IMR-90 (cell line): ENCODE measurements at regions not wholly inside any gene's neighbourhood (a gene's known extent, or its start where the extent isn't known, plus 50 kb on each side); places are given as distances from the start of the nearest gene placed in this dataset.

Experiments
- ATAC-seq: fragments of 200-7000 bp; cut with Tn5 transposase; 2 replicates; pipeline ENCODE4 v1.9.1; 2020; ENCODE audit warnings: low read depth, mild to moderate bottlenecking, moderate library complexity
- BruUV-seq: library from RNA; stranded (reverse); fragments of 400-500 nt; replicated peaks from 2 replicates; lab custom pipeline; 2021; lab: Mats Ljungman, UMichigan
- CTCF ChIA-PET: fragments of 300-600 bp; formaldehyde crosslinking; extraction: SDS; loops from one replicate; lab custom pipeline; 2021; ENCODE audit warnings: antibody characterized with exemption; lab: Yijun Ruan, JAX
- POLR2A ChIA-PET: fragments of 300-600 bp; sonication (Branson Sonifier 250); formaldehyde crosslinking; loops from one replicate; lab custom pipeline; 2022; ENCODE audit warnings: antibody characterized with exemption; ENCODE audit not compliant: unreplicated experiment; lab: Charles Lee
- DNase-seq: peaks from one replicate; pipeline ENCODE4 v3.0.0; 2013
- H2AFZ ChIP-seq: replicated peaks from 2 replicates; pipeline ENCODE3; 2013; ENCODE audit warnings: low read length, mild to moderate bottlenecking; ENCODE audit not compliant: poor library complexity
- H2AK5ac ChIP-seq: 2 replicates; pipeline ENCODE4 v1.6.1; 2013; ENCODE audit warnings: low read depth, low read length, inconsistent platforms
- H2AK9ac ChIP-seq: replicated peaks from 2 replicates; pipeline ENCODE3; 2013; ENCODE audit warnings: mild to moderate bottlenecking, low read depth, low read length, moderate library complexity; ENCODE audit not compliant: poor library complexity
- H2BK120ac ChIP-seq: 2 replicates; pipeline ENCODE4 v1.6.1; 2013; ENCODE audit warnings: low read depth, low read length, inconsistent platforms
- H2BK15ac ChIP-seq: 3 replicates; pipeline ENCODE4 v1.6.1; 2013; ENCODE audit warnings: low read depth, low read length, inconsistent platforms
- H2BK20ac ChIP-seq: 2 replicates; pipeline ENCODE4 v1.6.1; 2013; ENCODE audit warnings: low read depth, mild to moderate bottlenecking, inconsistent platforms, low read length, moderate library complexity
- H2BK5ac ChIP-seq: 2 replicates; pipeline ENCODE4 v1.6.1; 2013; ENCODE audit warnings: mild to moderate bottlenecking, low read depth, low read length, inconsistent platforms; ENCODE audit not compliant: poor library complexity, severe bottlenecking
- H3K14ac ChIP-seq: replicated peaks from 2 replicates; pipeline ENCODE4 v1.6.1; 2013; ENCODE audit warnings: low read depth, low read length, inconsistent platforms
- H3K18ac ChIP-seq: 2 replicates; pipeline ENCODE4 v1.6.1; 2013; ENCODE audit warnings: low read depth, low read length, control low read depth
- H3K23ac ChIP-seq: 2 replicates; pipeline ENCODE4 v1.6.1; 2013; ENCODE audit warnings: low read depth, low read length, inconsistent platforms
- H3K27ac ChIP-seq: 2 replicates; pipeline ENCODE4 v1.5.1; 2013; ENCODE audit warnings: mild to moderate bottlenecking, control low read depth, low read length; ENCODE audit not compliant: insufficient read depth
- H3K27me3 ChIP-seq: 2 replicates; pipeline ENCODE4 v1.6.1; 2013; ENCODE audit warnings: low read length; ENCODE audit not compliant: control insufficient read depth, insufficient read depth
- H3K36me3 ChIP-seq: 2 replicates; pipeline ENCODE4 v1.6.1; 2013; ENCODE audit warnings: low read length, mixed read lengths; ENCODE audit not compliant: control insufficient read depth, insufficient read depth
- H3K4ac ChIP-seq: 2 replicates; pipeline ENCODE4 v1.6.1; 2013; ENCODE audit warnings: low read depth, low read length, inconsistent platforms
- H3K4me1 ChIP-seq: 2 replicates; pipeline ENCODE4 v1.6.1; 2013; ENCODE audit warnings: low read length, mixed read lengths; ENCODE audit not compliant: control insufficient read depth, insufficient read depth
- H3K4me2 ChIP-seq: 2 replicates; pipeline ENCODE4 v1.6.1; 2013; ENCODE audit warnings: low read depth, mild to moderate bottlenecking, control low read depth, low read length, moderate library complexity
- H3K4me3 ChIP-seq: 2 replicates; pipeline ENCODE4 v1.5.1; 2013; ENCODE audit warnings: low read depth, mild to moderate bottlenecking, control low read depth, low read length, moderate library complexity; ENCODE audit not compliant: insufficient read depth
- H3K56ac ChIP-seq: 2 replicates; pipeline ENCODE4 v1.6.1; 2013; ENCODE audit warnings: low read length, inconsistent platforms; ENCODE audit not compliant: insufficient read depth; ENCODE audit errors: extremely low read depth
- H3K79me1 ChIP-seq, 2 experiments: 2 replicates each; pipeline ENCODE4 v1.6.1; 2013; ENCODE audit warnings: low read length in 2 of 2, inconsistent platforms in 1 of 2, low read depth in 1 of 2
- H3K9ac ChIP-seq: 2 replicates; pipeline ENCODE4 v1.6.1; 2013; ENCODE audit warnings: low read depth, low read length, control low read depth
- H3K9me1 ChIP-seq: 2 replicates; pipeline ENCODE4 v1.6.1; 2013; ENCODE audit warnings: low read length, inconsistent platforms; ENCODE audit not compliant: insufficient read depth
- H3K9me3 ChIP-seq: 2 replicates; pipeline ENCODE4 v1.6.1; 2013; ENCODE audit warnings: low read length; ENCODE audit not compliant: control insufficient read depth, insufficient read depth
- H4K20me1 ChIP-seq: 2 replicates; pipeline ENCODE4 v1.6.1; 2013; ENCODE audit warnings: low read length, inconsistent platforms; ENCODE audit not compliant: insufficient read depth
- H4K5ac ChIP-seq: 2 replicates; pipeline ENCODE4 v1.6.1; 2013; ENCODE audit warnings: mild to moderate bottlenecking, low read depth, low read length, control low read depth
- H4K8ac ChIP-seq, 2 experiments: 2 replicates each; pipeline ENCODE4 v1.6.1; 2013; ENCODE audit warnings: low read depth in 2 of 2, low read length in 2 of 2, control low read depth in 1 of 2, inconsistent platforms in 1 of 2
- H4K91ac ChIP-seq: 2 replicates; pipeline ENCODE4 v1.6.1; 2013; ENCODE audit warnings: low read depth, low read length, inconsistent platforms; ENCODE audit not compliant: insufficient read depth
- CEBPB ChIP-seq: IDR thresholded peaks from 2 replicates; pipeline ENCODE4 v1.6.1; 2012; ENCODE audit warnings: low read depth, low read length, improper control_type of control experiment
- CHD1 ChIP-seq: IDR thresholded peaks from 2 replicates; pipeline ENCODE4 v1.6.1; 2012; ENCODE audit warnings: low read depth, low read length, improper control_type of control experiment
- MAZ ChIP-seq: IDR thresholded peaks from 2 replicates; pipeline ENCODE4 v1.6.1; 2012; ENCODE audit warnings: low read depth, mild to moderate bottlenecking, low read length, improper control_type of control experiment, moderate library complexity, borderline replicate concordance
- WGBS, 2 experiments: methylation state at CpG; one replicate each; pipeline versions ENCODE4 v1.1.5 to v1.1.7; 2013; ENCODE audit warnings: missing lambda C conversion rate in 2 of 2; ENCODE audit not compliant: insufficient read length in 1 of 2; ENCODE audit errors: extremely low coverage in 2 of 2; 5-methylcytosine and 5-hydroxymethylcytosine counted together
- dilution Hi-C: fragments of 300-500 bp; cut with HindIII; formaldehyde crosslinking; loops from one replicate; pipeline ENCODE4 v1.14.3; 2018; ENCODE audit warnings: low sequenced_read_pairs; ENCODE audit not compliant: unreplicated experiment
- in situ Hi-C: fragments of 300-500 bp; cut with MboI; formaldehyde crosslinking; loops from 3 replicates; pipeline ENCODE4 v1.14.3; 2019; ENCODE audit warnings: low sequenced_read_pairs, inconsistent platforms, mixed read lengths
- intact Hi-C: fragments of 100-400 bp; cut with micrococcal nuclease; formaldehyde crosslinking; loops from 2 replicates; pipeline ENCODE4 v1.10.0; 2022

DNA sequence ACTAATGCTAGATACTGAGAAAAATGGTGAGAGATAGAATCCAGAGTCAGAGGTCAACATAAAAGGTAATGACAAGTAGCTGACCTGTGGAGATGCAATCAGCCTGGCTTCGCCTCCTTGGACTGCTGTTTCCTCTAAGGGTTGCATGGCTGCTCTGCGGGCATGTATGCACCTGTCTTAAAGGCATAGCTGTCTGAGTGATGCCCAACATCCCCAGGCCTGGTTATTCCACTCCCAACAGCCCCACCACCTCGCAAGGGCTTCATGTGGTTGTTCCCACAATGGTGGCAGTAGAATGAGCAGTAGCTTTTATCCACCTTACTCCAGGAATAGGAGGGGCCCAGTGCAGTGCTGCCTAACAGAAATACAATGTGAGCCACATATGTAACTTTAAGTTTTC, 69.7 kb upstream of the ALK start:
- no peak overlapping the region for H3K18ac ChIP-seq
- in situ Hi-C loops = no loop called here
- no peak overlapping the region for H2BK5ac ChIP-seq
- peaks cover 3% of the 10 kb centered on the region; the same call in 1 of the 2 replicates for H3K27me3 ChIP-seq
- no peaks in the 10 kb centered on the region for H3K36me3 ChIP-seq
- no peaks in the 10 kb centered on the region for H3K79me1 ChIP-seq
- WGBS, 2 experiments = 20% methylated on average over 1 of the region's 3 CpGs; no CpG with 5 or more reads in 1 of the 2 experiments
- H3K9me3 ChIP-seq = no peaks in the 10 kb centered on the region
- H3K4me3 ChIP-seq = no peak overlapping the region
- no peak overlapping the region for H3K4ac ChIP-seq
- no peak overlapping the region for H3K23ac ChIP-seq
- H2BK120ac ChIP-seq = no peak overlapping the region
- H4K5ac ChIP-seq = no peak overlapping the region
- H3K56ac ChIP-seq = no peak overlapping the region
- H3K14ac ChIP-seq = no peak overlapping the region
- H4K20me1 ChIP-seq = no peaks in the 10 kb centered on the region
- dilution Hi-C loops = no loop called here
- no peak overlapping the region for H2BK20ac ChIP-seq
- H2AK5ac ChIP-seq = no peak overlapping the region
- no peak overlapping the region for H2AFZ ChIP-seq
- H4K8ac ChIP-seq = no peak overlapping the region
- intact Hi-C loops = no loop called here
- H3K4me2 ChIP-seq = no peak overlapping the region
- no TSS peak for BruUV-seq
- no peak overlapping the region for H2AK9ac ChIP-seq
- ChIA-PET POLR2A (no interaction called here), CTCF (no interaction called here)
- H2BK15ac ChIP-seq = no peak overlapping the region
- no peak overlapping the region for H3K9ac ChIP-seq
- no peak for ATAC-seq
- TF ChIP-seq CHD1 = no peak
- TF ChIP-seq MAZ = no peak
- TF ChIP-seq CEBPB = no peak
- no peaks in the 10 kb centered on the region for H3K4me1 ChIP-seq
- no peaks in the 10 kb centered on the region for H3K9me1 ChIP-seq
- DNase-seq = no peak
- no peak overlapping the region for H4K91ac ChIP-seq
- no peak overlapping the region for H3K27ac ChIP-seq
